Endothelial cell of umbilical vein (primary cell): ENCODE measurements at regions not wholly inside any gene's neighbourhood (a gene's known extent, or its start where the extent isn't known, plus 50 kb on each side); places are given as distances from the start of the nearest gene placed in this dataset.
"Not testable (repeated sequence)": the region's sequence is repeated elsewhere in the genome, so short reads cannot be mapped to it uniquely, and the experiment has no call there.

ENCODE experiments used
- BruUV-seq: library from RNA; stranded (reverse); fragments of 400-500 nt; replicated peaks from 2 replicates; lab custom pipeline; 2021; lab: Mats Ljungman, UMichigan
- CTCF ChIA-PET: fragments of 300-600, 350-600 bp; sonication (Branson Sonifier 250); formaldehyde crosslinking; loops from one replicate; lab custom pipeline; 2021; ENCODE audit warnings: antibody characterized with exemption, inconsistent platforms; lab: Charles Lee
- POLR2A ChIA-PET: fragments of 300-600, 350-600 bp; sonication (Branson Sonifier 250); formaldehyde crosslinking; loops from one replicate; lab custom pipeline; 2021; ENCODE audit warnings: antibody characterized with exemption, inconsistent platforms; lab: Charles Lee
- DNase-seq: peaks from one replicate; pipeline ENCODE4 v3.0.0-alpha.2; 2011; ENCODE audit warnings: low read depth, low spot score
- FAIRE-seq: peaks from 2 replicates; lab custom pipeline; 2011; peaks lifted over from hg19 to GRCh38; lab: Jason Lieb, UNC
- H2AFZ ChIP-seq: 2 replicates; pipeline ENCODE4 v1.6.0; 2012; ENCODE audit warnings: low read depth, low read length, control low read depth, inconsistent platforms
- H3K27ac ChIP-seq: 2 replicates; pipeline ENCODE4 v1.5.1; 2011; ENCODE audit warnings: low read depth, mild to moderate bottlenecking, control low read depth, low read length, moderate library complexity; ENCODE audit not compliant: insufficient read depth
- H3K27me3 ChIP-seq, 2 experiments: 2 replicates each; pipeline versions ENCODE4 v1.6.0 to v1.6.1; 2011; ENCODE audit warnings: low read length in 2 of 2, mixed read lengths in 1 of 2; ENCODE audit not compliant: control insufficient read depth in 2 of 2, insufficient read depth in 2 of 2
- H3K36me3 ChIP-seq, 2 experiments: 2 replicates in 1 of 2; 3 replicates in 1 of 2; pipeline ENCODE4 v1.5.1; 2011; ENCODE audit warnings: low read length in 2 of 2, mild to moderate bottlenecking in 1 of 2, moderate library complexity in 1 of 2; ENCODE audit not compliant: control insufficient read depth in 2 of 2, insufficient read depth in 2 of 2; ENCODE audit errors: extremely low read depth in 1 of 2
- H3K4me1 ChIP-seq: 3 replicates; pipeline ENCODE4 v1.5.1; 2011; ENCODE audit warnings: mild to moderate bottlenecking, low read length; ENCODE audit not compliant: control insufficient read depth, insufficient read depth; ENCODE audit errors: extremely low read depth
- H3K4me2 ChIP-seq: 2 replicates; pipeline ENCODE4 v1.6.1; 2011; ENCODE audit warnings: low read length, control low read depth, mixed read lengths; ENCODE audit not compliant: insufficient read depth
- H3K4me3 ChIP-seq, 3 experiments: fragments of 200-600 bp in 1 of 3; sonication (generic), shearing (Covaris generic) in 1 of 3; replicated peaks in 1 of 3; 2 replicates each; pipeline ENCODE4 v1.5.1; 2011 to 2016; ENCODE audit warnings: control low read depth in 3 of 3, low read length in 3 of 3, mild to moderate bottlenecking in 2 of 3, inconsistent platforms in 1 of 3, low read depth in 1 of 3, moderate library complexity in 1 of 3; ENCODE audit not compliant: insufficient read depth in 1 of 3
- H3K79me2 ChIP-seq: 2 replicates; pipeline ENCODE4 v1.6.0; 2012; ENCODE audit warnings: low read length, inconsistent platforms; ENCODE audit not compliant: control insufficient read depth, insufficient read depth
- H3K9ac ChIP-seq: replicated peaks from 2 replicates; pipeline ENCODE3; 2011; ENCODE audit warnings: low read length, control low read depth; ENCODE audit not compliant: insufficient read depth; ENCODE audit errors: extremely low read depth
- H3K9me1 ChIP-seq: replicated peaks from 3 replicates; pipeline ENCODE4 v1.6.0; 2011; ENCODE audit warnings: mild to moderate bottlenecking, low read length; ENCODE audit not compliant: control insufficient read depth, insufficient read depth; ENCODE audit errors: extremely low read depth
- H3K9me3 ChIP-seq: replicated peaks from 2 replicates; pipeline ENCODE4 v1.5.1; 2012; ENCODE audit warnings: low read length, inconsistent platforms; ENCODE audit not compliant: control insufficient read depth, insufficient read depth
- H4K20me1 ChIP-seq: replicated peaks from 2 replicates; pipeline ENCODE3; 2011; ENCODE audit warnings: mild to moderate bottlenecking, low read length; ENCODE audit not compliant: control insufficient read depth, insufficient read depth; ENCODE audit errors: extremely low read depth
- CTCF ChIP-seq, 2 donors: IDR thresholded peaks; 1 replicate in 1 of 2; 2 replicates in 1 of 2; pipeline ENCODE4 v1.5.1; 2011; ENCODE audit warnings: low read length in 2 of 2, mild to moderate bottlenecking in 2 of 2, moderate library complexity in 2 of 2, control low read depth in 1 of 2, inconsistent platforms in 1 of 2, low read depth in 1 of 2; ENCODE audit not compliant: insufficient read depth in 1 of 2; ENCODE audit errors: extremely low read depth in 1 of 2
- EZH2 ChIP-seq: IDR thresholded peaks from 2 replicates; pipeline ENCODE4 v1.6.1; 2012; ENCODE audit warnings: borderline replicate concordance, low read depth, mild to moderate bottlenecking, moderate library complexity, low read length, inconsistent platforms; ENCODE audit not compliant: severe bottlenecking
- FOS ChIP-seq: IDR thresholded peaks from 2 replicates; pipeline ENCODE4 v1.6.1; 2011; ENCODE audit warnings: mild to moderate bottlenecking, low read length, moderate library complexity, borderline replicate concordance; ENCODE audit not compliant: insufficient read depth
- GATA2 ChIP-seq: IDR thresholded peaks from 2 replicates; pipeline ENCODE4 v1.7.0; 2011; ENCODE audit warnings: low read depth, mild to moderate bottlenecking, moderate library complexity, mixed read lengths, low read length; ENCODE audit not compliant: insufficient read length, insufficient read depth
- JUN ChIP-seq: IDR thresholded peaks from 2 replicates; pipeline ENCODE4 v1.6.1; 2011; ENCODE audit warnings: borderline replicate concordance, low read depth; ENCODE audit not compliant: insufficient read length, insufficient read depth
- MAX ChIP-seq: IDR thresholded peaks from 2 replicates; pipeline ENCODE4 v1.6.1; 2011; ENCODE audit not compliant: insufficient read depth, insufficient read length
- MYC ChIP-seq: IDR thresholded peaks from one replicate; pipeline ENCODE4 v1.6.1; 2011; ENCODE audit warnings: mild to moderate bottlenecking, low read depth, low read length
- POLR2A ChIP-seq: IDR thresholded peaks from 2 replicates; pipeline ENCODE4 v1.6.1; 2012; ENCODE audit warnings: low read depth, mild to moderate bottlenecking, control low read depth, low read length
- POLR2AphosphoS5 ChIP-seq: IDR thresholded peaks from 2 replicates; pipeline ENCODE4 v1.6.1; 2012; ENCODE audit warnings: low read depth, mild to moderate bottlenecking, control low read depth, low read length, moderate library complexity; ENCODE audit not compliant: insufficient read depth
- dilution Hi-C: fragments of 300-500 bp; cut with MboI; formaldehyde crosslinking; loops from one replicate; pipeline ENCODE4 v1.15.0; 2019; ENCODE audit warnings: low sequenced_read_pairs; ENCODE audit not compliant: extremely low pct_ligation_motif_present
- intact Hi-C: fragments of 100-400 bp; cut with micrococcal nuclease; formaldehyde crosslinking; loops from one replicate; pipeline ENCODE4 v1.10.0; 2022

GRCh38 chrX:150119323-150119722, 181.0 kb upstream of the EOLA2 start:
- no peaks in the 10 kb centered on the region for H3K27me3 ChIP-seq
- FAIRE-seq (no peak), DNase-seq (no peak)
- no peaks in the 10 kb centered on the region for H3K4me1 ChIP-seq
- BruUV-seq = no TSS peak
- no peak overlapping the region for H3K9ac ChIP-seq
- H2AFZ ChIP-seq = no peak overlapping the region
- H3K9me3 ChIP-seq = no peaks in the 10 kb centered on the region
- no peaks in the 10 kb centered on the region for H3K79me2 ChIP-seq
- H3K4me2 ChIP-seq = no peak overlapping the region
- H3K9me1 ChIP-seq = no peaks in the 10 kb centered on the region
- POLR2A ChIA-PET = no interaction called here
- no peak overlapping the region for H3K4me3 ChIP-seq
- H3K27ac ChIP-seq = no peak overlapping the region
- no peak for TF ChIP-seq GATA2
- TF ChIP-seq POLR2A = no peak
- TF ChIP-seq MYC = no peak
- no peak for TF ChIP-seq EZH2
- no peak for TF ChIP-seq POLR2AphosphoS5
- TF ChIP-seq FOS = no peak
- TF ChIP-seq JUN = no peak
- TF ChIP-seq MAX = no peak
- no peak for TF ChIP-seq CTCF (IDR thresholded peaks at IDR 0.05; ENCODE audit: extremely low read depth in 1 of 2, insufficient read depth in 1 of 2, low read depth in 1 of 2, low read length in 2 of 2)
- no peaks in the 10 kb centered on the region for H3K36me3 ChIP-seq
- no peaks in the 10 kb centered on the region for H4K20me1 ChIP-seq
- dilution Hi-C loops (no loop called here), intact Hi-C loops (no loop called here)
- CTCF ChIA-PET = no interaction called here

GRCh38 chrX:150125045-150125444, 186.8 kb upstream of the EOLA2 start:
- H3K9ac ChIP-seq, dilution Hi-C loops, BruUV-seq, CTCF ChIA-PET, H3K36me3 ChIP-seq, H3K79me2 ChIP-seq, FAIRE-seq, H3K9me3 ChIP-seq, H3K4me3 ChIP-seq, POLR2A ChIA-PET, H3K27me3 ChIP-seq, H3K4me1 ChIP-seq, H3K27ac ChIP-seq, H4K20me1 ChIP-seq, H3K4me2 ChIP-seq, H2AFZ ChIP-seq, DNase-seq, intact Hi-C loops, H3K9me1 ChIP-seq: not testable (repeated sequence)
